CD14-positive monocyte (primary cell): ENCODE measurements at regions not wholly inside any gene's neighbourhood (a gene's known extent, or its start where the extent isn't known, plus 50 kb on each side); places are given as distances from the start of the nearest gene placed in this dataset.

Experiments
- DNase-seq, 3 donors: peaks; one replicate each; pipeline ENCODE4 v3.0.0-alpha.2; 2011 to 2022
- H2AFZ ChIP-seq: 2 replicates; pipeline ENCODE4 v1.6.0; 2012; ENCODE audit warnings: mild to moderate bottlenecking, low read depth, low read length, inconsistent platforms; ENCODE audit not compliant: insufficient read depth, poor library complexity, severe bottlenecking
- H3K27ac ChIP-seq, 2 donors: 1 replicate in 1 of 2; 2 replicates in 1 of 2; pipeline ENCODE4 v1.5.1; 2012 to 2013; ENCODE audit warnings: low read length in 2 of 2, control low read depth in 1 of 2, inconsistent platforms in 1 of 2, low read depth in 1 of 2, mild to moderate bottlenecking in 1 of 2
- H3K27me3 ChIP-seq, 2 donors: one replicate each; pipeline versions ENCODE4 v1.6.0 to v1.6.1; 2011 to 2013; ENCODE audit warnings: low read length in 2 of 2; ENCODE audit not compliant: control insufficient read depth in 2 of 2, insufficient read depth in 2 of 2
- H3K36me3 ChIP-seq, 2 donors: replicated peaks in 1 of 2; 1 replicate in 1 of 2; 2 replicates in 1 of 2; pipeline versions ENCODE4 v1.5.1 to v1.6.1; 2012 to 2013; ENCODE audit warnings: low read length in 2 of 2, control low read depth in 1 of 2, inconsistent platforms in 1 of 2, mild to moderate bottlenecking in 1 of 2; ENCODE audit not compliant: insufficient read depth in 2 of 2, control insufficient read depth in 1 of 2
- H3K4me1 ChIP-seq, 2 donors: 1 replicate in 1 of 2; 2 replicates in 1 of 2; pipeline versions ENCODE4 v1.5.1 to v1.6.1; 2012 to 2013; ENCODE audit warnings: low read length in 2 of 2, control low read depth in 1 of 2, inconsistent platforms in 1 of 2, mild to moderate bottlenecking in 1 of 2, moderate library complexity in 1 of 2; ENCODE audit not compliant: insufficient read depth in 2 of 2, control insufficient read depth in 1 of 2
- H3K4me2 ChIP-seq: replicated peaks from 2 replicates; pipeline ENCODE3; 2012; ENCODE audit warnings: low read length, moderate library complexity, mild to moderate bottlenecking; ENCODE audit not compliant: poor library complexity, severe bottlenecking; ENCODE audit errors: extremely low read depth
- H3K4me3 ChIP-seq, 3 experiments: fragments of 200-600 bp in 1 of 3; sonication (generic) in 1 of 3; replicated peaks in 1 of 3; 1 replicate in 2 of 3; 2 replicates in 1 of 3; pipeline ENCODE4 v1.5.1; 2011 to 2013; ENCODE audit warnings: low read length in 3 of 3, mild to moderate bottlenecking in 3 of 3, control low read depth in 2 of 3, low read depth in 2 of 3, inconsistent platforms in 1 of 3, moderate library complexity in 1 of 3
- H3K79me2 ChIP-seq: 2 replicates; pipeline ENCODE4 v1.6.0; 2012; ENCODE audit warnings: mild to moderate bottlenecking, control low read depth, inconsistent platforms, low read length, moderate library complexity; ENCODE audit not compliant: insufficient read depth
- H3K9ac ChIP-seq: 2 replicates; pipeline ENCODE4 v1.6.0; 2017; ENCODE audit warnings: low read length, mild to moderate bottlenecking; ENCODE audit not compliant: insufficient read depth, poor library complexity, severe bottlenecking
- H3K9me3 ChIP-seq, 2 donors: replicated peaks in 1 of 2; 1 replicate in 1 of 2; 2 replicates in 1 of 2; pipeline versions ENCODE4 v1.5.1 to v1.6.1; 2012 to 2013; ENCODE audit warnings: low read length in 2 of 2, control low read depth in 1 of 2; ENCODE audit not compliant: control insufficient read depth in 1 of 2, insufficient read depth in 1 of 2
- H4K20me1 ChIP-seq: 2 replicates; pipeline ENCODE4 v1.6.0; 2012; ENCODE audit warnings: mild to moderate bottlenecking, low read length, control low read depth, moderate library complexity; ENCODE audit not compliant: insufficient read depth
- H3K27ac Mint-ChIP-seq, 7 donors: one replicate each; pipeline ENCODE4 v1.8.0; 2020; ENCODE audit warnings: mild to moderate bottlenecking in 7 of 7, mixed read lengths in 7 of 7, moderate library complexity in 6 of 7, inconsistent platforms in 2 of 7
- H3K27me3 Mint-ChIP-seq, 3 donors: one replicate each; pipeline ENCODE4 v1.8.0; 2021 to 2022; ENCODE audit warnings: low read depth in 3 of 3, mild to moderate bottlenecking in 3 of 3, mixed read lengths in 3 of 3, moderate library complexity in 3 of 3, inconsistent platforms in 1 of 3
- H3K36me3 Mint-ChIP-seq, 2 donors: one replicate each; pipeline ENCODE4 v1.8.0; 2020; ENCODE audit warnings: mixed read lengths in 2 of 2, inconsistent platforms in 1 of 2, mild to moderate bottlenecking in 1 of 2
- H3K4me1 Mint-ChIP-seq: one replicate; pipeline ENCODE4 v1.8.0; 2020; ENCODE audit warnings: mild to moderate bottlenecking, mixed read lengths
- H3K4me3 Mint-ChIP-seq, 2 donors: one replicate each; pipeline ENCODE4 v1.8.0; 2020; ENCODE audit warnings: mild to moderate bottlenecking in 2 of 2, mixed read lengths in 2 of 2, moderate library complexity in 1 of 2
- H3K9me3 Mint-ChIP-seq, 7 donors: one replicate each; pipeline ENCODE4 v1.8.0; 2020 to 2022; ENCODE audit warnings: mixed read lengths in 7 of 7, mild to moderate bottlenecking in 6 of 7, moderate library complexity in 6 of 7, inconsistent platforms in 2 of 7
- CTCF ChIP-seq: fragments of 200-600 bp; IDR thresholded peaks from one replicate; pipeline ENCODE4 v1.8.0; 2022; ENCODE audit warnings: antibody characterized with exemption, mild to moderate bottlenecking
- WGBS: methylation state at CpG from one replicate; pipeline ENCODE4 v1.1.5; 2013; ENCODE audit warnings: missing lambda C conversion rate; ENCODE audit not compliant: insufficient coverage; 5-methylcytosine and 5-hydroxymethylcytosine counted together
- intact Hi-C, 2 donors: fragments of 100-400 bp; cut with micrococcal nuclease; formaldehyde crosslinking; loops; one replicate each; pipeline versions ENCODE4 v1.15.0 to v1.15.1; 2023

GRCh38 chr5:25500635-25501034, 855.9 kb upstream of the CDH10 start:
- Mint-ChIP-seq H3K27ac (no peak overlapping the region), H3K9me3 (peaks cover 0 to 2% (median 0%) of the 10 kb centered on the region in 7 donors), H3K36me3 (no peaks in the 10 kb centered on the region), H3K4me1 (no peaks in the 10 kb centered on the region), H3K4me3 (no peak overlapping the region), H3K27me3 (no peaks in the 10 kb centered on the region)
- H3K27me3 ChIP-seq: no peaks in the 10 kb centered on the region
- H4K20me1 ChIP-seq: no peaks in the 10 kb centered on the region
- no peak for DNase-seq
- no peak overlapping the region for H2AFZ ChIP-seq
- no peak for TF ChIP-seq CTCF
- intact Hi-C loops: no loop called here
- no peaks in the 10 kb centered on the region for H3K36me3 ChIP-seq
- H3K4me3 ChIP-seq: no peak overlapping the region
- no peaks in the 10 kb centered on the region for H3K4me1 ChIP-seq
- H3K79me2 ChIP-seq: no peaks in the 10 kb centered on the region
- H3K9me3 ChIP-seq: no peaks in the 10 kb centered on the region
- H3K4me2 ChIP-seq: no peak overlapping the region
- no CpG with 5 or more reads among the region's 1 CpG for WGBS
- H3K9ac ChIP-seq: no peak overlapping the region
- H3K27ac ChIP-seq: no peak overlapping the region

- no peak for DNase-seq
- peaks cover 16% of the 10 kb centered on the region for H3K4me1 Mint-ChIP-seq
- no peaks in the 10 kb centered on the region for H3K36me3 Mint-ChIP-seq
- H3K4me3 Mint-ChIP-seq: no peak overlapping the region
- peaks cover 0 to 7% (median 1%) of the 10 kb centered on the region in 7 donors for H3K9me3 Mint-ChIP-seq
- no peaks in the 10 kb centered on the region for H3K27me3 ChIP-seq
- H2AFZ ChIP-seq: no peak overlapping the region
- H3K27ac Mint-ChIP-seq: no peak overlapping the region
- H3K27ac ChIP-seq: no peak overlapping the region
- H3K36me3 ChIP-seq: no peaks in the 10 kb centered on the region
- no CpG with 5 or more reads among the region's 6 CpGs for WGBS
- TF ChIP-seq CTCF: no peak
- H3K9ac ChIP-seq: no peak overlapping the region
- H4K20me1 ChIP-seq: no peaks in the 10 kb centered on the region
- no peak overlapping the region for H3K4me2 ChIP-seq
- H3K4me1 ChIP-seq: peaks cover 0 to 13% of the 10 kb centered on the region in 2 donors
- no peaks in the 10 kb centered on the region for H3K27me3 Mint-ChIP-seq
- no peaks in the 10 kb centered on the region for H3K9me3 ChIP-seq
- H3K79me2 ChIP-seq: no peaks in the 10 kb centered on the region
- H3K4me3 ChIP-seq: no peak overlapping the region
- intact Hi-C loops: no loop called here
Measured at GRCh38 chr5:25489834-25490538, 845.2 kb upstream of the CDH10 start.
